ENCODE measurements at regions not wholly inside any gene's neighbourhood (a gene's known extent, or its start where the extent isn't known, plus 50 kb on each side); places are given as distances from the start of the nearest gene placed in this dataset.

DNA sequence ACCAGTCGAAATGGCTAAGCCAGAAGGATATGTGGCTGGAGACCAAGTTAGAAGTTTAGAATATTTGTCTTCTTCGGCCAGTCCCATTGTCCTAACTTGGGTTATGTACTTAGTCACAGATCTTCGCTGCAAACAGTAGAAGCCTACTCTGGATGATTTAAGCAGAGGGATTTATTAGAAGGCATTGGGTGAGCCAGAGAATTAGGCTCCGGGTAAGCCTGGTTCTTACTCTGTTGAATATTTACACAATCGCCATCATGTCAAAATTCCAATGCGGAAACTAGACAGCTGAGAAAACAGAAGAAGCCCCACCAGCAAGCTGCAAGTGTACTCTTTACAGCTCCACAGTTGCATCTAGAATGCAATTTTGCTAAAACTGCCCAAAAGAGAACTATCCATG, 276.6 kb downstream of the CMPK2 start (continued):
- TF ChIP-seq ZNF788 (CRISPR knock-in tag; IDR thresholded peaks at IDR 0.05; ENCODE audit: borderline replicate concordance) = no peak

DNA sequence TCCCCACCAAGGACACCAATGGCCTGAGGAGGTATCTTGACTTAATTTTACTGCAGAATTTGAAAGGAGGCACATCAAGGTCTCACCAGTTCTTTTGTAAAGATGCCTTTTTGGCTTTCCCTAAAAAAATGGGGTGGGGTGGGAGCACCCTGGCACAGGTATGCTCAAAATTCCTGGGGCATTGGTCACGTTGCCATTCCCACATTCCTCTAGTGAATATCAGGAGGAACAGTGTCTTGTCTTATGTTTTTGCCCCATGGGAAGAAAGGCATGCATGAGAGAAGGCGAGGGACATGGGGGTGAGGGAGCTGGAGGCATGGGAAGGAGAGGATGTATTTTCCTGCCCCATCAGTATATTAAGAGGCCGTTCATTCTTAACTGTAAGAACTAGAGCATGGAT, 275.3 kb downstream of the CMPK2 start:
- Histone ChIP-seq H4K20me1 (ENCODE audit: insufficient read depth, low read length) (no peaks in the 10 kb centered on the region), H3K79me2 (ENCODE audit: insufficient read depth, low read length) (no peaks in the 10 kb centered on the region), H3K36me3 (replicated peaks in 1 of 2; ENCODE audit: control insufficient read depth in 1 of 2, insufficient read depth in 2 of 2, low read length in 2 of 2) (no peaks in the 10 kb centered on the region), H3K9ac (ENCODE audit: insufficient read depth, low read depth, low read length) (no peak overlapping the region), H2AFZ (ENCODE audit: low read length) (no peak overlapping the region), H3K4me2 (ENCODE audit: low read depth, low read length) (no peak overlapping the region), H3K27me3 (ENCODE audit: control insufficient read depth in 1 of 2, insufficient read depth in 2 of 2, low read length in 2 of 2) (no peaks in the 10 kb centered on the region), H3K4me3 (replicated peaks in 1 of 3; ENCODE audit: insufficient read depth in 1 of 3, low read depth in 2 of 3, low read length in 3 of 3) (no peak overlapping the region), H3K9me3 (ENCODE audit: low read length) (peaks cover 19% of the 10 kb centered on the region; the same call in 1 of the 2 replicates), H3K4me1 (ENCODE audit: insufficient read depth, low read length) (no peaks in the 10 kb centered on the region), H3K27ac (ENCODE audit: extremely low read length, insufficient read depth, low read length) (no peak overlapping the region)
- no peak for ATAC-seq
- WGBS (ENCODE audit: low lambda C conversion rate) = 7% methylated on average over 3 of the region's 3 CpGs
- POLR2A ChIA-PET = no interaction called here
- BruUV-seq (replicated peaks) = no TSS peak
- intact Hi-C loops (cut with micrococcal nuclease; ENCODE audit: unreplicated experiment) = no loop called here
- DNase-seq (ENCODE audit: low spot score) = no peak
- in situ Hi-C loops (cut with HindIII; ENCODE audit: extremely low pct_ligation_motif_present, low pct_unique_long_range_greater_than_20kb) = no loop called here
- FAIRE-seq = no peak
- TF ChIP-seq, protein P1, sequence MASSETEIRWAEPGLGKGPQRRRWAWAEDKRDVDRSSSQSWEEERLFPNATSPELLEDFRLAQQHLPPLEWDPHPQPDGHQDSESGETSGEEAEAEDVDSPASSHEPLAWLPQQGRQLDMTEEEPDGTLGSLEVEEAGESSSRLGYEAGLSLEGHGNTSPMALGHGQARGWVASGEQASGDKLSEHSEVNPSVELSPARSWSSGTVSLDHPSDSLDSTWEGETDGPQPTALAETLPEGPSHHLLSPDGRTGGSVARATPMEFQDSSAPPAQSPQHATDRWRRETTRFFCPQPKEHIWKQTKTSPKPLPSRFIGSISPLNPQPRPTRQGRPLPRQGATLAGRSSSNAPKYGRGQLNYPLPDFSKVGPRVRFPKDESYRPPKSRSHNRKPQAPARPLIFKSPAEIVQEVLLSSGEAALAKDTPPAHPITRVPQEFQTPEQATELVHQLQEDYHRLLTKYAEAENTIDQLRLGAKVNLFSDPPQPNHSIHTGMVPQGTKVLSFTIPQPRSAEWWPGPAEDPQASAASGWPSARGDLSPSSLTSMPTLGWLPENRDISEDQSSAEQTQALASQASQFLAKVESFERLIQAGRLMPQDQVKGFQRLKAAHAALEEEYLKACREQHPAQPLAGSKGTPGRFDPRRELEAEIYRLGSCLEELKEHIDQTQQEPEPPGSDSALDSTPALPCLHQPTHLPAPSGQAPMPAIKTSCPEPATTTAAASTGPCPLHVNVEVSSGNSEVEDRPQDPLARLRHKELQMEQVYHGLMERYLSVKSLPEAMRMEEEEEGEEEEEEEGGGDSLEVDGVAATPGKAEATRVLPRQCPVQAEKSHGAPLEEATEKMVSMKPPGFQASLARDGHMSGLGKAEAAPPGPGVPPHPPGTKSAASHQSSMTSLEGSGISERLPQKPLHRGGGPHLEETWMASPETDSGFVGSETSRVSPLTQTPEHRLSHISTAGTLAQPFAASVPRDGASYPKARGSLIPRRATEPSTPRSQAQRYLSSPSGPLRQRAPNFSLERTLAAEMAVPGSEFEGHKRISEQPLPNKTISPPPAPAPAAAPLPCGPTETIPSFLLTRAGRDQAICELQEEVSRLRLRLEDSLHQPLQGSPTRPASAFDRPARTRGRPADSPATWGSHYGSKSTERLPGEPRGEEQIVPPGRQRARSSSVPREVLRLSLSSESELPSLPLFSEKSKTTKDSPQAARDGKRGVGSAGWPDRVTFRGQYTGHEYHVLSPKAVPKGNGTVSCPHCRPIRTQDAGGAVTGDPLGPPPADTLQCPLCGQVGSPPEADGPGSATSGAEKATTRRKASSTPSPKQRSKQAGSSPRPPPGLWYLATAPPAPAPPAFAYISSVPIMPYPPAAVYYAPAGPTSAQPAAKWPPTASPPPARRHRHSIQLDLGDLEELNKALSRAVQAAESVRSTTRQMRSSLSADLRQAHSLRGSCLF (CRISPR knock-in tag; IDR thresholded peaks at IDR 0.05; ENCODE audit: borderline replicate concordance) = no peak
- no peak for TF ChIP-seq MLLT10 (CRISPR knock-in tag; IDR thresholded peaks at IDR 0.05)
- TF ChIP-seq, protein P2, sequence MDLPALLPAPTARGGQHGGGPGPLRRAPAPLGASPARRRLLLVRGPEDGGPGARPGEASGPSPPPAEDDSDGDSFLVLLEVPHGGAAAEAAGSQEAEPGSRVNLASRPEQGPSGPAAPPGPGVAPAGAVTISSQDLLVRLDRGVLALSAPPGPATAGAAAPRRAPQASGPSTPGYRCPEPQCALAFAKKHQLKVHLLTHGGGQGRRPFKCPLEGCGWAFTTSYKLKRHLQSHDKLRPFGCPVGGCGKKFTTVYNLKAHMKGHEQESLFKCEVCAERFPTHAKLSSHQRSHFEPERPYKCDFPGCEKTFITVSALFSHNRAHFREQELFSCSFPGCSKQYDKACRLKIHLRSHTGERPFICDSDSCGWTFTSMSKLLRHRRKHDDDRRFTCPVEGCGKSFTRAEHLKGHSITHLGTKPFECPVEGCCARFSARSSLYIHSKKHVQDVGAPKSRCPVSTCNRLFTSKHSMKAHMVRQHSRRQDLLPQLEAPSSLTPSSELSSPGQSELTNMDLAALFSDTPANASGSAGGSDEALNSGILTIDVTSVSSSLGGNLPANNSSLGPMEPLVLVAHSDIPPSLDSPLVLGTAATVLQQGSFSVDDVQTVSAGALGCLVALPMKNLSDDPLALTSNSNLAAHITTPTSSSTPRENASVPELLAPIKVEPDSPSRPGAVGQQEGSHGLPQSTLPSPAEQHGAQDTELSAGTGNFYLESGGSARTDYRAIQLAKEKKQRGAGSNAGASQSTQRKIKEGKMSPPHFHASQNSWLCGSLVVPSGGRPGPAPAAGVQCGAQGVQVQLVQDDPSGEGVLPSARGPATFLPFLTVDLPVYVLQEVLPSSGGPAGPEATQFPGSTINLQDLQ (CRISPR knock-in tag; IDR thresholded peaks at IDR 0.05) = no peak
- TF ChIP-seq, protein P3, sequence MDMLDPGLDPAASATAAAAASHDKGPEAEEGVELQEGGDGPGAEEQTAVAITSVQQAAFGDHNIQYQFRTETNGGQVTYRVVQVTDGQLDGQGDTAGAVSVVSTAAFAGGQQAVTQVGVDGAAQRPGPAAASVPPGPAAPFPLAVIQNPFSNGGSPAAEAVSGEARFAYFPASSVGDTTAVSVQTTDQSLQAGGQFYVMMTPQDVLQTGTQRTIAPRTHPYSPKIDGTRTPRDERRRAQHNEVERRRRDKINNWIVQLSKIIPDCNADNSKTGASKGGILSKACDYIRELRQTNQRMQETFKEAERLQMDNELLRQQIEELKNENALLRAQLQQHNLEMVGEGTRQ (IDR thresholded peaks at IDR 0.05; ENCODE audit: low read depth, low read length) = no peak
- TF ChIP-seq, protein P3 (CRISPR knock-in tag; IDR thresholded peaks at IDR 0.05; ENCODE audit: borderline replicate concordance) = no peak
- no peak for TF ChIP-seq ZNF251 (CRISPR knock-in tag; IDR thresholded peaks at IDR 0.05)
- TF ChIP-seq RXRB (CRISPR knock-in tag; IDR thresholded peaks at IDR 0.05; ENCODE audit: borderline replicate concordance) = no peak
- CTCF ChIA-PET (ENCODE audit: low intra/inter-chr PET ratio, low total read pairs) = no interaction called here

Measured in HepG2 (cell line).